ENCODE measurements at regions not wholly inside any gene's neighbourhood (a gene's known extent, or its start where the extent isn't known, plus 50 kb on each side); places are given as distances from the start of the nearest gene placed in this dataset.

DNA sequence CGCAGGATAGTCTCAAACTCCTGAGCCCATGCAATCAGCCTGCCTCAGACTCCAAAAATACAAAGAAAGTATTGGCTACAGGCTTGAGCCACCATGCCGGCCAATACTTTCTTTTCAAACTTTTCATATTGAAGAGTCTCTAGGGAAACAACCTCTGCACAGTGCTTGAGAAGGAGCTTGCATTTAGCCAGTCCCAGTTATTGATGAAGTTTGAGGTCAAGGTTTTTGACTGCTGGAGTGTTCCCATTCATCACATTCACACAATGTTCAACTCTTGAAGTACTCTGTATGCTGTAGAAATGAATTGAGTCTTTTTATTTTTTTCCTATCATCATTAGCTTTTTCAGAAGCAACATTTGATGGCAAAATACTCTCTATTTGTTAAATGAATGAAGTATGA is 355.8 kb upstream of the E2F7 start:
- DNase-seq, result peak in 1 of 56 donors; percentile 5

DNA sequence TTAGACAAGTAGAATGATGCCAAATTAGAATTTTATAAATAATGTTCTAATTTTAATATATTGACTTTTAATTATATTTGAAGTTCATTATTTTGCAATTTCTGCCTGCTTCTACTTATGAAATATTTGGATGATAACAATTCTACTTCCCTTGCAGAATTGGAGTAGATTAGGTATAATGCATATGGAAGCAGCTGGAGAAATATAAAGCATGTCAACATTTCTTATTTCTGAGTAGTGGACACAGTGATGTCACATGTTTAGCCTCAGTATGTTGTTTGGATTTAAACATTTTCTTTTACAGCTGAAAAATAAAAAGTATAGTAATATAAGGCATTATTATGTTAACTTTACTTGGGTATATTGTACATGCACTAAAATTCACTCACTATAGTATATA is 344.2 kb upstream of the E2F7 start:
- no peak for DNase-seq

DNA sequence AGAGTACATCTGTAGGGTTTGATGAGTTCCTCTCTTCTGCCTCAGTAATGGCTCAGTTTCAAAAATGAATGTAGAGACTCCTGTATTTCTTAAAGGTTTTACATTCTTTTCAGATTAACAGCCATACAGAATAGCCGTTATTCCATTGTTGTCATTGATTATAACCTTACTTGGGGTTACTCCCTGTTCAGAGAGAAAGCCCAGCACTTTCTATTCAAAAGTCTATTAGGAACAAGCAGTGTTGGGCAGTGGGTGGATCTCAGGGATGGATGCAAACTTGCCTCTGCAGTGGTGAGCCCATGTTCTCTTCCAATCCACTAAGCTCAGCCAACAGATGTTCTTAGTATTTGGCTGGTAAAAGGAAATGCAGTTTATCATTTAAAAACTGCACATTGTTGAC is 342.6 kb upstream of the E2F7 start:
- DNase-seq, result no peak

DNA sequence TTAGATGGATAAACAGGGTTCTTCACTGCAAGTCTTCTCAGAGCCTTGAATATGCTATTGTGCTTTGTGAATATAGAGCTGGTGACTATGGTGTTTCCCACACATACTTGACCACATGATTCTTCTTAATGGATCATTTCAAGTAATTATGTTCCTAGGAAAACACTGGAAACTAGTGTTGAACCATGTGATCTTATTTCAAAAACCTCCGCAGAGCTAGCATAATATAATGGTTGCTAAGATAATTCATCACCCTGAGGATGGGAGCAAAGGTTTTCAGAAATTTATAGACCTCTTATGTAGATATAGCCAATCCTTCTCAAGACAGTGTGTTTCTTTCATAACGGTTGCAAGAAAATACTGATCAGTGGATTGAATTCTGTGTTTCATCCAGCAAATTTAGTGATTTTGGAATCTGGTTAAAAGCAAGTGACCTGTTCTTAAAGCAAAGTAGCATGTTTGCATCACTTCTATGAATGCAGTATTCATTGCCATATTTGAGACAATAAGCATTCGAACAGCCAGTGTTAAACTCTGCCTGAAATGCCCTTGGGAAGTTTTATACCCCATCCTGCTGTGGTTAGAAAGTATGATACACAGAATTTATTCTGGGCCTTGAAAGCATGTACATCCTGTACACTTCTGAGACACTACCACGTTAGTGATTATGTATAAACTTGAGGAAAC is 341.0 kb upstream of the E2F7 start:
- no peak for DNase-seq

DNA sequence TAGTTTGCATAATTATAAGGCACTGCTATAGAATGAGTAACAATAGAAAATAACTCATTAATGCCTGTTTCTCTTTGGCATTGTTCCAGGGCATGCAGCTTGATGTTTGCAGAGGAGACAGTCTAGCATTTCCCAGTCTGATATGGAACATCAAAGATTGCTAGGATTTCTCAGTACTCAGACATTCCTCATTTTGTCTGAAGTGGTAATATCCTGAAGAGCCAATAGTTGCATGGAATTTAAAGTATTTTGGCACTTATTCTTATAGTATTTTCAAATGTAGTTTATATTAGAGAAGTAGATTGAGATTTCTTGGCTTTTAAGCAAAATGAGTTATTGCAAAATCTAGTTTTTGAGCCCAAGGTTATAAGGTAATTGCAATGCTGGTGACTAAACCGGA is 337.3 kb upstream of the E2F7 start:
- no peak for DNase-seq

DNA sequence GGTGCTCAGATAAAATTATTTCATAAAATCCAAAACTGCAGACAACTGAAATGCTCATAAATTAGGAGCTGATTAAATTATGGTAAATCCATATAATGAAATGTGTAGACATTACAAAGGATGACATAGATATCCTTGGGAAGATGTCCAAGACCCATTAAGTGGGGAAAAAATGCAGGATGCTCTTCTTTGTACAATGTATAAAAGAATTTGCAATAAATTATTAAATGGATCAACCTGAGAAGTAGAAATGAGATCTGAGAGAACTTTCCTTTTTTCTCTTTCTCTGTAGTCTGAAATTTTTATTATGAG is 336.4 kb upstream of the E2F7 start:
- no peak for DNase-seq

DNA sequence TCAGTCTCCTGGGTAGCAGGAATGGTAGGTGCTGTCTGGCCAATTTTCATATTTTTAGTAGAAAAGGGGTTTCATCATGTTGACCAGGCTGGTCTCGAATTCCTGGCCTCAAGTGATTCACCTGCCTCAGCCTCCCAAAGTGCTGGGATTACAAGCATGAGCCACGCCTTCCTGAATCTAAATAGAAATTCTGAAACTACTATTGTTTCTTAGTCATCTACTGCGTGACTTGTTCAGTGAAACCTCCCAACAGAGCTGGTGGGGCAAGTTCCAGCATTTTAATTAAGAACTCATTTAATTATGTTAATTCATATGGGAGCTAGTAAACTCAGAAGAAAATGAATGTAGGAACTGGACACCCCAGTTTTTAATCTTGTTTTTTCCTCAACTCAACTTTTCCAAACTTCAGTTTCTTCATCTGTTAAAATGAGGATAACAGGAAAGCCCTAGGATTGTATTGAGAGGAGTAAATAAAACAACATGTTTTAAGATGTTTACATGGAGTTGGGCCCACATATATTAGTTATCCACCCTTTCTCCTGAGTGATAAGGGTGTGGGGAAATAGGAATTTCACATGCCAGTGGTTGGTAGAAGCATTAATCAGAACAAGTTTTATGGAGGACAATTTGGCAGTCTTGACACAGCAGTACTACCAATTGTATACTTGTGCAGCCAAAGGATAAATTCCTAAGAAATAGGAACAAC is 335.8 kb upstream of the E2F7 start:
- no peak for DNase-seq

DNA sequence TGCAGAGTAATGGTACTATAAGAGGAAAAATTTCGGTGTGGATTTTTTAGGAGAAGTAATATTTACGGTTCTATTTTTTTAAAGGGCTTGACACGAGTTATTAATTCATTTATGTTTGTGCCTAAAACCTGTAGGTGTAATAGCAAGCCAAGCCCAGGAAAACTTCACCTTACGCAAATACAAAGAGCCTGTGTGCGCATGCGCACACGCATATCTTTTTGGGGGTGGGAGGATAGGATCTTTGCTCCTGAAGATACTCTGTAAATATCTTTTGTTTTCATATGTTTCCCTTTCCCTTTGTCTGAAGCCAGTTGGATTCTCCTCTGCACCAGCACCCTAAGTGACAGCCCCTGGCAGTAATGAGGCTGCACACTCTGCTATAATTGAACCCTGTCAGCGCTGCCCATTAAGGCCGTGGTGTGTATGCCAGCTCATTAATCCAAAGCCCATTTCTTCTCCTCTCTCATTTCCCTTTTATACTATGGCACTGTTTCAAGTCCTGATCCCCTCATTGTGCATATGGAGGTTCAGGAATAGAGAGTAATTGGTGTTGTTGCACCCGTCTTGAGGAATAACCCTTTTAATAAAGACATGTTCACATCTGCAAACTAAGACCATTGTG is 327.2 kb upstream of the E2F7 start:
- DNase-seq, result peak in 10 of 56 donors; percentile 1 to 28 (median 6)

DNA sequence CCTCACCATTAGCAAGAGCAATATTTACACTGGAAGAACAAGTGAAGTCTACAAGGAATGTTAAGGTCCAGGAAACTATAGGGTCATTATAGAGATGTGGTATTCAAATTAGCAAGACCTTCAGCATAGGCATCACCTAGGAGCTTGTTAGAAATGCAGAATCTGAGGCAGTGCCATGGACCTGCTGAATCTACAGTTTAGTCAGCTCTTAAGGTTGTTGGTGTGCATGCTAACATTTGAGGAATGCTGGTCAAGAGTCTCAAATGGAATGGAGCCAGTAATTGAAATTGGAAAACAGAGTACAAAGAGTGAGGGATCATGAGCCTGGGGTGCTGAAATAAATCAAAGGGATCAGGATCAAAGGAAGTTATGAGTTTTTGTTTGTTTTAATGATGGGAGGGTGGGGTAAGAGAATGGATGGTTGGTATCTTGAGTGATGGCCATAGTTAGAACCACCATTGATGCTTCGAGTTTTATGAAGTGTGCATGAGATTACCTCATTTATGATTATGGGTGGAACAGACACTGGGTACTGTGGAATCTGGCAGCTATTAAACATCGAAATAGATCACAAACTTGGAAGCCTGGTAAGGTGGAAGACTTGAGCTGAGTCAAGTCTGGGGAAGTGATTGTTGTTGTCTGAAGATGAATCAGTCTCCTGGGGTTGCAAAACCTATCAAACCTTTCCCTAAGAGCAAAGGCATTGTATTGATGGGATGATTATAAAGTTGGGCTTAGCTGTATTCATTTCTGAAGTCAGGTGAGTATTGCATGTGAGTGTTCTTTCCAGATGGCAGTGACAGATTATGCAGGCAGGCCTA is 323.3 kb upstream of the E2F7 start:
- no peak for DNase-seq

DNA sequence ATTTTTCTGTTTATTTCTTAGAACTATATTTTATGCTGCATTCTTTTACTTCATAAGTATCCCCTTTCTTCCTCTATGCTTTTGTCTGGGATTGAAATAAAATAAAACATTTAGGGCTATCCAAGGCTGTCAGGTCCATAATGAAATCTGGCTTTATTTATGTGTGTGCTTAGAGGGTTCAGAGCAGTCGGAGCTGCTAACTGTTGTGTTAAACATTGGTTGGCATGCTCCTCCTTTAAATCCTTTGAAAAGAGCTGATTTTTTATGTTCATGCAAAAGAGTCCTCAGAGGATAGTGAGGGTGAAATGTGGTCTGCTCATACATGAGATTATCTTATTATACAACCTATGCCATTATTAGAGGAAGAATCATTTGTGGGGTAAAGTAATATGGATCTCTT is 322.3 kb upstream of the E2F7 start:
- no peak for DNase-seq

DNA sequence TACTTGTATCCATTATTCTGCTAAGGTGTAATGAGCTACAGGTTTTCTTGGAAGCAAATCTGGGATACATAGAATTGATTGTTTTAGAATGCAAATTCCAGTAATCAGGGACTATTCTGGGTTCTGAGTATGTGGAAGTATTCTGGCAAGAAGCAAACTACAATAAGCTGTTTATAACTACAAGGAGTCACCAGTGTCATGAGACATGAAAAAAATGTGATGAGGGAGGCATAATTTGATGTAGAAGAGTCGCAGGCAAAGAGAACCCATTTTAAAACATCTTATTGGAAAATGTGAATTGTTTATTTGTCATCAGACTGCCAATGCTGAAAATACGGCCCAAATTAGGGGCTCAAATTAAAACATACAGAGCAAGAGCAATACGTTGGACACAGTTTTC is 321.8 kb upstream of the E2F7 start:
- DNase-seq, result no peak

DNA sequence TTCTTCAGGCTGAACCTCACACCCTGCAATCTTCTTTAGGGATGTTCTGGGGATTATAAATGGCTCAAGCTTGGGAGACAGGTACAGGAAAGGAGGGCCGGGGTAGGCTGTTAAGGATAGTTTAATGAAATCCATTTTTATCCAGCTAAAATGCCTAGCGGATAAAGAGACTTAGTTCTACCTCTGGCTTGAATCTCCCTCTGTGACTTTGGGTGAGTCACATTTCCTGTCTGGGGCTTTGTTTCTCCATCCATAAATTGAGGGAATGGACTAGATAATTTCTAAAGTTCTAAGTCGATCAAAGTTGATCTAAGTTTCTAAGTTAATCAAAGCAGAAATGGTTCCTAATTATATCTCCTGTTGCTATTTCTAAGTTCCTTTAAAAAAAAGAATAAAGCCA is 319.6 kb upstream of the E2F7 start:
- DNase-seq, result no peak

DNA sequence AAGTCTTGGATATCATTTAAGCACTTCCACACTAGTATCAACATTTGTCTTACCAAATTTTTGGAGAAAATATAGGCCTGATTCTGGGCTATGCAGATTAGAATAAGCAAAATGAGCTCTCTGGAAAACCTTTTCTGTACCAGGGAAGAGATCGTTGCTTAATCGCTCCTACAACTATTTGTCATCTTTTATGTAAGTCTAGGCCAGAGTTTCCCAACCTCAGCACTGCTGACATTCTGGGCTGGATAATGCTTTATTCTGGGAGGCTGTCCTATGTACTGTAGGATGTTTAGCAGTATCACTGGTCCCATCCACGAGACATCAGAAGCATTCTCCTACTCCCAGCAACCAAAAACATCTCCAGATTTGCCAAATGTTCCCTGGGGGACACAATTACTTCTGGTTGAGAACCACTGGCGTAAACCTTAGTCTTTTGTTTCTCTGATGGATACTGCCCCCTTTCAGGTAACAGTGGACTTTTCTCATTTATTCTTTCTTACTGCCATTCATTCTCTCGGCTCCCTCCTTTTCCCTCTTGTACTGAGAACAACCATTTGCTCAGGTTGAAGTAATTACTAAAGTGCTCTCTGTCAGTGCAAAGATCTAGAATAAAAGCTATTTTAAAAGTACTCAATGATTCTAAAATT is 316.9 kb upstream of the E2F7 start:
- DNase-seq, result no peak

DNA sequence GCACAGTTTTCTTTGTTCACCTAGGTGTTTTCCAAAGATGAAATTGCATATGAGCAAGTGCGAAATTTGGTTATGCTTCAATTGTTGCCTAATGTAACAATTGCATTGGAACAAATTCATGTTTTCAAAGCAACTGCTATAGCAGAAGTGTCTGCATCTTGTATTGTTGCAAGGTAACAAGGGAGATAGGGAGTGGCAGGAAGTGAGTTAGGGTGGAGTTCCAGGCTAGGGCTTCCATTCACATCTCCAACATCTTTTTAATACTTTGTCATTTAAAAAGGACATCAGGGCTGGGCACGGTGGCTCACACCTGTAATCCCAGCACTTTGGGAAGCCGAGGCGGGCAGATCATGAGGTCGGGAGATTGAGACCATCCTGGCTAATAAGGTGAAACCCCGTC is 312.3 kb upstream of the E2F7 start:
- DNase-seq, result no peak

DNA sequence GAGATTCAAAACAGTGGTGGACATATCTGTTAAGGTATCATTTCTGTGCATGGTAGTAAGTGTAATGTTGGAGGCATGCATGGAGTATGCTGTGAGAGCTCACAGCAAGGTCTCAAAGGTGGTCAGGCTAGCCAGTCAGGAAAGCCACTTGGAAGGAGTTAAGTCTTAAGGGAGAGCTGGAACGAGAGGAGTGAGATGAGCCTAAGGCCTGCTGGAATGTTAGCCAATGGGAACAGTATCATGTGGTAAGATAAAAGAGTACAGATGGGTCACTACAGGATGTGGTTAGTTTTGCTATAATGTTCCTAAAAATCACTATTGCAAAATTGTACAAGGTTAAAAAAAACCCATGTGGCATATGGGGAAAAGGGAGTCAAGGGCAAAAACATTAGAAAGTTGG is 311.7 kb upstream of the E2F7 start:
- DNase-seq, result no peak

DNA sequence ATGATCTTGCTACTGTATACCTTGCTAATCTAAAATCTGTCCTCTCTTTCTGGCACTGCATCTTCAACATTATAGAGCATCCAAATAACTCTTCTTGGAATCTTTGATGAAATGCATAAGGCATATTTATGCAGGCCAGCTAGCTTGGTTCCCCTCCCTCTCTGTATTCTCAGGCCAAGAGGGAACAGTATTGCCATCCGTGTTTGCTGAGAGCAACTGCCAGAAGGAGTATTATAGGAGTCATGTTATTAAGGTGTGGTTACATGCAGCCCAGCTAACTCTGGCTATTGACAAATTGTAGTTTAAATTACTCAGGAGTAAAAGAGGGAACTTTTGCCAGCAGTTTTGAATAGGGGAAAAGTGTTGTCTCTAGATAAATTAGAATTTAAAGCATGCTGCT is 309.3 kb upstream of the E2F7 start:
- no peak for DNase-seq

DNA sequence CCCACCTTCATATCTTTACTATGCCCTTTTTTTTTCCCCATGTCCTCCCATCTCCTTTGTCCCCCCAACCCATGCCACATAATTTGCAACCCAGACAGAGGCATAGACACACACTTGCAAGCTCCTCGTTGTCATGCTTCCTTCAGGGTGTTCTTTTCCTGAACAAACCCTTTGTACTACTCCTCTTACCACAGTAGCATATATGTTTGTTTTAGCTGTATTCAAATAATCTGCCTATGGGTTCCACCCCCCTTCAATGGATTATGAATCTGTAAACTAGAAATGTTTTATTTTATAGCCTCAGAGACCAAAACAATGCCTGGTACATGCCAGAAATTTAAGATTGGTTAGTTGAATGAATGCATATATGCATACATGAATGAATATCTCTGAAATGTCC is 307.1 kb upstream of the E2F7 start:
- DNase-seq, result no peak

DNA sequence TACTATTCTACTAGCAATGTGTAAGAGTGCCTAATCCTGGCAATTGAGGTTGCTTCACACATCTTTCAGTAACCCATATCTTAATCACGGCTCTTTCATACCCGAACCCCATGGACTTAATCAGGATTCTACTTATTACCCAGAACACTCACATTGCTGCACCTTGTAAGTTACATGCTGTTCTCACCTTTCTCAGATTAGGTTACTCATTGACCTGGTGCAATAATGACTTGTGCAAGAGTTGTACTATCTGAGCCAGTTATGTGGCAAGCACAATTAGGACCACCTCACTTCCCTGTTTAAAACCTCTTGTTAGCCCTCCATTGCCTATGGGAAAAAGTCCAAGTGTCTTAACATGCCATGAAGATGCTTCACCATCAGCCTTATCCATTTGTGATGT is 306.7 kb upstream of the E2F7 start:
- no peak for DNase-seq

DNA sequence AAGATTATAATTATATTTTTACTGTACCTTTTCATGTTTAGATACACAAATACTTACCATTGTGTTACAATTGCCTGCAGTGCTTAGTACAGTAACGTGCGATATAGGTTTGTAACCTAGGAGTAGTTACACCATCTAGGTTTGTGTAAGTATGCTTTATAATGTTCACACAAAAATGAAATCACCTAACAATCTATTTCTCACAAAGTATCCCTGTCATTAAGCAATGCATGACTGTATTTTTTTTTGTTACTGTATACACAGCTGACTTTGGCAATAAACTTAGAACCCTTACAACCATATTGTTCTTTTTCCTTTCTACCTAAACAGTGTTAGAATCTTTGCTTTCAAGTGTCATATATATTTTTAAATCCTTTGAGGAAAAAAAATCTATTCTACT is 303.0 kb upstream of the E2F7 start:
- no peak for DNase-seq

DNA sequence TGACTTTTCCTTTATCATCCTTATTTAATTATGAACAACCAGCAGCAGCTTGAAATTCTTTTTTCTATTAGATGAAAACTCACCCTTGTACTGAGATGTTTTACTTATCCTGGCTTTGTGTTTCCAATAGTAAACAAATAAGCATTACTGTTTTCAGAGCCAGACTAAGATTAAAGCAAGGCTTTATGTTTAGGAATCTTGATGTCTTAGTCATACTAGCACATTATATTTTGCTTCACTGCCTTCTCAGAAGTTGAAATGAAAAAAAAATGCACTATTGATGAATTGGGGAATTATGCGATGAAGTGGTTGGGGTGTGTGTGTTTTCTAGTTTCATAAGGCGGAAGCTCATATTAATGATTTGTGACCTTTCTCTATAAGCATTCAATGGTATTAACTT is 301.2 kb upstream of the E2F7 start:
- no peak for DNase-seq

DNA sequence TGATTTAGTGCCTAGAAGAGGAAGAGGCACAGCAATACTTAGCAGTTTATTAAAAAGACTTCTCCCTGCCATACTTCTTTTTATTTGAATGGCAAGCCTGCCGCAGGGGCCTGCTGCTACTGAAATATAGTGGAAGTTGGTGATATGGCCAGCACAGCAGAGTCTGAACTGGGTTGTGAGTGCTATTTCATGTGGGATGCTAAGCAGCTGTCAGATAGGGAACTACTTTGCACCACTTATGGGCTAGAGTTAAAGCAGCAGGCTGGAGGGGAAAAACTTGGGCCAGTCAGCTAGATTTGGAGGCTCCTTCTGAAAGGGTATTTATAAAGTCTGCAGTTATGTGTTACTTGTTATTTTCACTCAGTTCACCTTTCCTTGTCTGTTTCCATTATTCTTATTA is 299.0 kb upstream of the E2F7 start:
- no peak for DNase-seq

All from amygdala (tissue), 56 donors.